Stomach (tissue), 4 donors: ENCODE measurements at regions not wholly inside any gene's neighbourhood (a gene's known extent, or its start where the extent isn't known, plus 50 kb on each side); places are given as distances from the start of the nearest gene placed in this dataset.

Experiments
- CTCF ChIP-seq, 7 experiments: fragments of 450-650 bp in 4 of 7; fragments of 200-600 bp in 3 of 7; sonication (generic) in 3 of 7; IDR thresholded peaks; one replicate each; pipeline ENCODE4 v1.5.1; 2016 to 2019; ENCODE audit warnings: antibody characterized with exemption in 7 of 7, control low read depth in 2 of 7, mild to moderate bottlenecking in 1 of 7
- EP300 ChIP-seq: sonication (generic); formaldehyde crosslinking; IDR thresholded peaks from one replicate; pipeline ENCODE4 v1.6.1; 2017; ENCODE audit warnings: antibody characterized with exemption
- POLR2A ChIP-seq, 4 donors: fragments of 450-650 bp; IDR thresholded peaks; one replicate each; pipeline ENCODE4 v1.6.1; 2016; ENCODE audit warnings: antibody characterized with exemption in 4 of 4, control low read depth in 2 of 4, mild to moderate bottlenecking in 1 of 4, moderate library complexity in 1 of 4

GRCh38 chr2:104597942-104598341, 256.0 kb upstream of the POU3F3 start:
- TF ChIP-seq POLR2A (IDR thresholded peaks at IDR 0.05) = no peak
- no peak for TF ChIP-seq CTCF (IDR thresholded peaks at IDR 0.05)
- TF ChIP-seq EP300 = no peak
